Gastrocnemius medialis (tissue), 4 donors: ENCODE measurements at regions not wholly inside any gene's neighbourhood (a gene's known extent, or its start where the extent isn't known, plus 50 kb on each side); places are given as distances from the start of the nearest gene placed in this dataset.
"Not testable (repeated sequence)": the region's sequence is repeated elsewhere in the genome, so short reads cannot be mapped to it uniquely, and the experiment has no call there.

ENCODE experiments used
- POLR2A ChIP-seq, 2 donors: fragments of 450-650 bp; IDR thresholded peaks; one replicate each; pipeline ENCODE4 v1.6.1; 2017; ENCODE audit warnings: antibody characterized with exemption in 2 of 2, mild to moderate bottlenecking in 2 of 2, moderate library complexity in 2 of 2
- TF ChIP-seq, protein P1 (sequence below), 5 experiments: fragments of 450-650 bp in 3 of 5; fragments of 200-600 bp in 2 of 5; sonication (generic) in 2 of 5; IDR thresholded peaks in 4 of 5; conservative IDR thresholded peaks in 1 of 5; 1 replicate in 4 of 5; 2 replicates in 1 of 5; pipeline ENCODE4 v1.5.1; 2016 to 2019; ENCODE audit warnings: antibody characterized with exemption in 5 of 5, mild to moderate bottlenecking in 3 of 5, moderate library complexity in 3 of 5

DNA sequence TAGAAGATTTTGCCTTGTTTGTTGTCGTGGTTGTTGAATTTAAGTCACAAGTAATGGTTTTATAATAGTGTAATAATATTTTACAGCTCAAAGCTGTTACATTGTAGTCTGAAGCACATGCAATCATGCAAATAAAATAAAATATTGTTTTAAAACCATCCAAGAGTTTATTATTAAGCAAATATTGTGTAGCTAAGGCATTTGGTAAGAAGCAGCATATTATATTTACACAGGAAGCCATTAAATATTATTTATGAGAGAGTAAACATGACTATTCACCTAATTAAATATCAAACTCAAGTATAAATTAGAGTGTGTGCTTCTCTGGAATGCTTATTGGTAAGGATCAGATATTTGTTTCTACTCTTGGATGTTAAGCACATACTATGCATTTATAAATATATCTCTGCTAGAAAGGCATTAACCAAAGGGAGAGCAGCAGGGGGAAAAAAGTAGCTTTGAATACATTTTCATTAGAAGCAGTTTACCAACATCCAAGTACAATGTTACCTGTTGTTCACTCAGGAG, 431.5 kb upstream of the FAM174A start:
- TF ChIP-seq, protein P1, sequence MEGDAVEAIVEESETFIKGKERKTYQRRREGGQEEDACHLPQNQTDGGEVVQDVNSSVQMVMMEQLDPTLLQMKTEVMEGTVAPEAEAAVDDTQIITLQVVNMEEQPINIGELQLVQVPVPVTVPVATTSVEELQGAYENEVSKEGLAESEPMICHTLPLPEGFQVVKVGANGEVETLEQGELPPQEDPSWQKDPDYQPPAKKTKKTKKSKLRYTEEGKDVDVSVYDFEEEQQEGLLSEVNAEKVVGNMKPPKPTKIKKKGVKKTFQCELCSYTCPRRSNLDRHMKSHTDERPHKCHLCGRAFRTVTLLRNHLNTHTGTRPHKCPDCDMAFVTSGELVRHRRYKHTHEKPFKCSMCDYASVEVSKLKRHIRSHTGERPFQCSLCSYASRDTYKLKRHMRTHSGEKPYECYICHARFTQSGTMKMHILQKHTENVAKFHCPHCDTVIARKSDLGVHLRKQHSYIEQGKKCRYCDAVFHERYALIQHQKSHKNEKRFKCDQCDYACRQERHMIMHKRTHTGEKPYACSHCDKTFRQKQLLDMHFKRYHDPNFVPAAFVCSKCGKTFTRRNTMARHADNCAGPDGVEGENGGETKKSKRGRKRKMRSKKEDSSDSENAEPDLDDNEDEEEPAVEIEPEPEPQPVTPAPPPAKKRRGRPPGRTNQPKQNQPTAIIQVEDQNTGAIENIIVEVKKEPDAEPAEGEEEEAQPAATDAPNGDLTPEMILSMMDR (IDR thresholded peaks at IDR 0.05 in 4 of 5, conservative IDR thresholded peaks at IDR 0.05 in 1 of 5), result not testable (repeated sequence)
- not testable (repeated sequence) for TF ChIP-seq POLR2A (IDR thresholded peaks at IDR 0.05)
